ENCODE measurements at regions not wholly inside any gene's neighbourhood (a gene's known extent, or its start where the extent isn't known, plus 50 kb on each side); places are given as distances from the start of the nearest gene placed in this dataset.

DNA sequence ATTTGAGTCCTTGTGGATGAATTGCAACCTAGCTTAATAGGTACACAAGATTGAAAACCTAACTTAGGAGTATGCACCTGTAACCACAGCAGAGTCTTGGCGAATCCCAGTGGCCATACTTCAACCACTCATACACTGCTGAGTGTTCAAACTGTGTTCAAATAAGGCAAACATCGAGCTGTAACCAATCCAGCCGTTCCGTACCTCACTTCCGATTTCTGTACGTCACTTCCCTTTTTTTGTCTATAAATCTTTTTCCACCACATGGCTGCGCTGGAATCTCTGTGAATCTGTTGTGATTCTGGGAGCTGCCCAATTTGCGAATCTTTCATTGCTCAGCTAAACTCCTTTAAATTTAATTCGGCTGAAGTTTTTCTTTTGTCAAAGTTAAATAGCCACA, 190.6 kb downstream of the MAF start:
- Histone ChIP-seq H3K27me3 (replicated peaks; ENCODE audit: control insufficient read depth, insufficient read depth, low read length) (no peaks in the 10 kb centered on the region), H3K36me3 (ENCODE audit: control insufficient read depth, insufficient read depth, low read length) (no peaks in the 10 kb centered on the region), H3K9me3 (no peaks in the 10 kb centered on the region), H3K4me3 (ENCODE audit: low read depth, low read length) (no peak overlapping the region), H3K4me1 (no peaks in the 10 kb centered on the region)
- Mint-ChIP-seq H3K4me1 (ENCODE audit: low read depth, unreplicated experiment) (no peaks in the 10 kb centered on the region), H3K27me3 (ENCODE audit: insufficient read depth, unreplicated experiment) (peaks cover 14% of the 10 kb centered on the region), H3K36me3 (ENCODE audit: insufficient read depth, unreplicated experiment) (no peaks in the 10 kb centered on the region), H3K27ac (ENCODE audit: unreplicated experiment) (no peak overlapping the region), H3K4me3 (ENCODE audit: unreplicated experiment) (no peak overlapping the region), H3K9me3 (ENCODE audit: unreplicated experiment) (no peaks in the 10 kb centered on the region)
- intact Hi-C loops (cut with micrococcal nuclease; ENCODE audit: unreplicated experiment): no loop called here
- DNase-seq: no peak
- CTCF ChIA-PET: no interaction called here
- BruUV-seq (replicated peaks): no TSS peak
- TF ChIP-seq, protein P1, sequence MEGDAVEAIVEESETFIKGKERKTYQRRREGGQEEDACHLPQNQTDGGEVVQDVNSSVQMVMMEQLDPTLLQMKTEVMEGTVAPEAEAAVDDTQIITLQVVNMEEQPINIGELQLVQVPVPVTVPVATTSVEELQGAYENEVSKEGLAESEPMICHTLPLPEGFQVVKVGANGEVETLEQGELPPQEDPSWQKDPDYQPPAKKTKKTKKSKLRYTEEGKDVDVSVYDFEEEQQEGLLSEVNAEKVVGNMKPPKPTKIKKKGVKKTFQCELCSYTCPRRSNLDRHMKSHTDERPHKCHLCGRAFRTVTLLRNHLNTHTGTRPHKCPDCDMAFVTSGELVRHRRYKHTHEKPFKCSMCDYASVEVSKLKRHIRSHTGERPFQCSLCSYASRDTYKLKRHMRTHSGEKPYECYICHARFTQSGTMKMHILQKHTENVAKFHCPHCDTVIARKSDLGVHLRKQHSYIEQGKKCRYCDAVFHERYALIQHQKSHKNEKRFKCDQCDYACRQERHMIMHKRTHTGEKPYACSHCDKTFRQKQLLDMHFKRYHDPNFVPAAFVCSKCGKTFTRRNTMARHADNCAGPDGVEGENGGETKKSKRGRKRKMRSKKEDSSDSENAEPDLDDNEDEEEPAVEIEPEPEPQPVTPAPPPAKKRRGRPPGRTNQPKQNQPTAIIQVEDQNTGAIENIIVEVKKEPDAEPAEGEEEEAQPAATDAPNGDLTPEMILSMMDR (IDR thresholded peaks at IDR 0.05; ENCODE audit: insufficient read depth in 1 of 2, low read depth in 1 of 2, low read length in 1 of 2, severe bottlenecking in 1 of 2, unreplicated experiment in 1 of 2): no peak
- POLR2A ChIA-PET: no interaction called here

DNA sequence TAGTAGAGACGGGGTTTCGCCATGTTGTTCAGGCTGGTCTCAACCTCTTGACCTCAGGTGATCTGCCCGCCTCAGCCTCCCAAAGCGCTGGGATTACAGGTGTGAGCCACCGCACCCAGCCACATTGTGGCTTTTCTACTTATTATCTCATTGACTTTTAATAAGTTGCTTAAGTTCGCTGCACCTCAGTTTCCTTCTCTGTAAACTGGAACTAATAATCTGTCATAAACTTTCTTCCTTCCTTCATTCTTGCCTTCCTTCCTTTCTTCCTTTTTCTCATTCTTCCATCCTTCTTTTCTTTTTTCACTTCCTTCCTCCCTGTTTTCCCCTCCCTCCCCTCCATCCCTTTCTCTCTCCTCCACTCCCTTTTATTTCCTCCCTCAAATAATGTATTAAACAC, 192.2 kb downstream of the MAF start:
- Mint-ChIP-seq H3K4me3 (ENCODE audit: unreplicated experiment) (no peak overlapping the region), H3K36me3 (ENCODE audit: insufficient read depth, unreplicated experiment) (no peaks in the 10 kb centered on the region), H3K27ac (ENCODE audit: unreplicated experiment) (no peak overlapping the region), H3K4me1 (ENCODE audit: low read depth, unreplicated experiment) (no peaks in the 10 kb centered on the region), H3K9me3 (ENCODE audit: unreplicated experiment) (no peaks in the 10 kb centered on the region), H3K27me3 (ENCODE audit: insufficient read depth, unreplicated experiment) (peaks cover 16% of the 10 kb centered on the region)
- CTCF ChIA-PET: no interaction called here
- no peaks in the 10 kb centered on the region for H3K27me3 ChIP-seq (replicated peaks; ENCODE audit: control insufficient read depth, insufficient read depth, low read length)
- no peaks in the 10 kb centered on the region for H3K36me3 ChIP-seq (ENCODE audit: control insufficient read depth, insufficient read depth, low read length)
- no peaks in the 10 kb centered on the region for H3K9me3 ChIP-seq
- H3K4me3 ChIP-seq (ENCODE audit: low read depth, low read length): no peak overlapping the region
- H3K4me1 ChIP-seq: no peaks in the 10 kb centered on the region
- no peak for DNase-seq
- TF ChIP-seq, protein P1 (IDR thresholded peaks at IDR 0.05; ENCODE audit: insufficient read depth in 1 of 2, low read depth in 1 of 2, low read length in 1 of 2, severe bottlenecking in 1 of 2, unreplicated experiment in 1 of 2): no peak
- BruUV-seq (replicated peaks): no TSS peak
- intact Hi-C loops (cut with micrococcal nuclease; ENCODE audit: unreplicated experiment): no loop called here
- POLR2A ChIA-PET: no interaction called here

DNA sequence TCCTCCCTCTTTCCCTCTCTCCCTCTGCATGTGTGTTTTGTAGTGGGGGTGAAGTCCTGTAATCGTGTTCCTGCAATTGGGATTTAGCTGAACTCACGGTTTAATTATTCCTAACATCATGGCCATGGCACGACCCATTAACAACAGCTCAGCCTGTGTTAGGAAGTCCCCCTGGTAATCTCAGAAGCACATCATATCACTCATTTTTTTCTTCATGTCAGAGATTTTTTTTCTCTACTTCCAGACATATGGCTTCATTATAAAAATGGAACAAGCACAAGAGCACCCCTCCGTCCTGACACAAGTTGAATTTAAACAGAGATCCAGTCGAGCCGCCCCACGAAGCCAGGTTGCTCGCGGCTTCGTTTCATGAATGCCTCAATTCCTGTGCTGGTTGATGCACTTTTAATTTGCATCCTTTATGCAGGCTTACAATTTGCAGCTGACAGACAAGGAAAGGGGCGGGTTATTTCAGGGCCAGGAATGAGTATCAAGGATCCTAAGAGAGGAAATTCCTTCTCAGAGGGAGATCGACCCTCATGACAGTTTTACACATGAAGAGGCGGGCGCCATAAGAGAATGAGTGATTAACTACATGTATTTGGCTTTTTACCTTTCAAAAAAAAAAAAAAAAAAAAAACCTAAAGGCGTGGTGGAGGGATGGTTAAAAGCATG, 192.9 kb downstream of the MAF start:
- H3K4me3 Mint-ChIP-seq (ENCODE audit: unreplicated experiment): no peak overlapping the region
- Histone ChIP-seq H3K9me3 (no peaks in the 10 kb centered on the region), H3K27me3 (replicated peaks; ENCODE audit: control insufficient read depth, insufficient read depth, low read length) (no peaks in the 10 kb centered on the region), H3K4me1 (peaks cover 2% of the 10 kb centered on the region), H3K4me3 (ENCODE audit: low read depth, low read length) (no peak overlapping the region), H3K36me3 (ENCODE audit: control insufficient read depth, insufficient read depth, low read length) (no peaks in the 10 kb centered on the region)
- DNase-seq: no peak
- no TSS peak for BruUV-seq (replicated peaks)
- H3K4me1 Mint-ChIP-seq (ENCODE audit: low read depth, unreplicated experiment): no peaks in the 10 kb centered on the region
- POLR2A ChIA-PET: no interaction called here
- H3K36me3 Mint-ChIP-seq (ENCODE audit: insufficient read depth, unreplicated experiment): no peaks in the 10 kb centered on the region
- H3K27ac Mint-ChIP-seq (ENCODE audit: unreplicated experiment): no peak overlapping the region
- TF ChIP-seq, protein P1 (IDR thresholded peaks at IDR 0.05; ENCODE audit: insufficient read depth in 1 of 2, low read depth in 1 of 2, low read length in 1 of 2, severe bottlenecking in 1 of 2, unreplicated experiment in 1 of 2): no peak
- intact Hi-C loops (cut with micrococcal nuclease; ENCODE audit: unreplicated experiment): no loop called here
- CTCF ChIA-PET: no interaction called here
- peaks cover 16% of the 10 kb centered on the region for H3K27me3 Mint-ChIP-seq (ENCODE audit: insufficient read depth, unreplicated experiment)
- H3K9me3 Mint-ChIP-seq (ENCODE audit: unreplicated experiment): no peaks in the 10 kb centered on the region
